ENCODE measurements at regions not wholly inside any gene's neighbourhood (a gene's known extent, or its start where the extent isn't known, plus 50 kb on each side); places are given as distances from the start of the nearest gene placed in this dataset.
"Not testable (repeated sequence)": the region's sequence is repeated elsewhere in the genome, so short reads cannot be mapped to it uniquely, and the experiment has no call there.

GRCh38 chr5:7078101-7078500 lies 317.8 kb upstream of the ADCY2 start:
- DNase-seq: no peak

GRCh38 chr5:7078901-7079300 lies 317.0 kb upstream of the ADCY2 start:
- DNase-seq: peak in 2 of 58 donors; percentile 3 to 9

DNA sequence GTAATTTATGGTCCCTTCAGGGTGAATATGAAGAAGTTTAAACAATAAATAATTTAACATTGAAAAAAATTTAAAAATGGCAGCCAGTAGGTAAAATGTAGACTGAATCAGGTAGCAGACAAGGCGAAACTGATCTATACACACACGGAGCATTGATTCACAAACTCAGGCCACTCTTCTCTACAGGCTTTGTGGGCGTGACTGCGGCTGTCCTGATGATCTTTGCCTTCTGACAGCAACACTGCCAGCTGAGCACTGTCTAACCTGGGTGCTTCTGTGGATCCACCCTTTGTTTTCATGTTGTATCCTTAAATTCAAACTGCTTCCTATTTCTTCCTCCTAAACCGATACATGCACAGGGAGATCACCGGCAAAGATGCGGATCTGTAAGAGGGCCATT lies 315.4 kb upstream of the ADCY2 start:
- no peak for DNase-seq

DNA sequence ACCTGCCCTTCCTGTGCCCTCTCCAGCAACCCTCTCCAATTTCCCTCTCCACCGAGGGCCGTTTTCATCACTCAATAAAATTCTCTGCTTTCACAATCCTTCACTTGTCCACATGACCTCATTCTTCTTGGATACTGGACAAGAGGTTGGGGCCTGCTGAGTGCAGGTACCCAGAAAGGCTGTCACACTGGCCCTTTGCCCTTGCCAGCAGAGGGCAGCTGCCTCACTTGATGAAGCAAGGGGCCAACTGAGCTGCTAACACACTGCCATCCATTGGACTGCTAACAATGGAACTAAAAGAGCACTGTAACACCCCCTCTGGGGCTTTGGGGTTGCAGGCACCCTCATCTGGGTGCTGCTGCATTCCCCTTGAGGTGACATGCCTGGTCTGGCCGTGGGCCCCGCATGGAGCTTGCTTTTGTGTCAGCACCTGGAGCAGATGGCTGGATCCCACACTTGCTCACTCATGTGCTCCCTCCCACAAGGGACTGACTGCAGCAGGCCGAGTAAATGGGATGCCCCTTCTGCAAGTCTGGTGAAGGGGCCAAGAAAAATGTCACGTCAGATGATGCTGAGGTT lies 308.1 kb upstream of the ADCY2 start:
- DNase-seq: no peak

- DNase-seq: no peak
Observed at GRCh38 chr5:7088849-7089248, 307.1 kb upstream of the ADCY2 start.

DNA sequence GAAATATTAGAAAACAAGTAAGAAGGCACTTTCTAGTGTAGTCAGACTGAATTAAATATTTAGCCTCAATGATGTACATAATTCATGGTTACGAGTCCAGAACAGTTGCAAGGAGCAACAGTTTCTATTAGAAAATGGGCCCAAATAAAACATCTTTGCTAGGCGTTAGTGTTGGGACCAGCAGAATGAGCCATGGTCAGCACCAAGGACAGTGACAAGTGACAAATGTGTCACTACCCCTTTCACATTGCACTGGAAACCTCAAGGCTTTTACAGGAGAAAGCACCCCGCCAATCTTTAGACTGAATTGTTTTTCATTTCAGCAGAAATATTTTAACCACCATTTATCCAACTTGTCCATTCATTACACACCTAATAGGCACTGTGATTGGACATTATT lies 301.3 kb upstream of the ADCY2 start:
- DNase-seq: no peak

DNA sequence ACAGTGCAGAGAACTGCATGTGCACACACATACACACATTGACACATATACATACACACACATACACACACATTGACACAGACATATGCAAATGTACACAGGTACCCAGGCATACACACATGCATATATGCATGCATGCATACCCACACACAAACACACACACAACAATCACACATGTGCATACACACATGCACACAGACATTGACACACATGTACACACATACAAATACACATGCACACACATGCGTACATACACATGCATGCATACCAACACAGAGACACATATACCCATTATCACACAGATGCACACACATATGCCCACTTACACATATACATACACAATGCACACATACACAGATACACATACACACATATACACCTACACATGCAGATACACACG lies 299.6 kb upstream of the ADCY2 start:
- no peak for DNase-seq

- no peak for DNase-seq
Observed at GRCh38 chr5:7105358-7105757, 290.6 kb upstream of the ADCY2 start.

GRCh38 chr5:7117961-7118360 lies 278.0 kb upstream of the ADCY2 start:
- no peak for DNase-seq

- no peak for DNase-seq
Observed at GRCh38 chr5:7131680-7132079, 264.3 kb upstream of the ADCY2 start.

GRCh38 chr5:7146886-7147285 lies 249.1 kb upstream of the ADCY2 start:
- DNase-seq: no peak

- no peak for DNase-seq
Observed at GRCh38 chr5:7157083-7157482, 238.9 kb upstream of the ADCY2 start.

- DNase-seq: no peak
Observed at GRCh38 chr5:7169240-7169878, 226.6 kb upstream of the ADCY2 start.

GRCh38 chr5:7170785-7171184 lies 225.2 kb upstream of the ADCY2 start:
- DNase-seq: not testable (repeated sequence)

DNA sequence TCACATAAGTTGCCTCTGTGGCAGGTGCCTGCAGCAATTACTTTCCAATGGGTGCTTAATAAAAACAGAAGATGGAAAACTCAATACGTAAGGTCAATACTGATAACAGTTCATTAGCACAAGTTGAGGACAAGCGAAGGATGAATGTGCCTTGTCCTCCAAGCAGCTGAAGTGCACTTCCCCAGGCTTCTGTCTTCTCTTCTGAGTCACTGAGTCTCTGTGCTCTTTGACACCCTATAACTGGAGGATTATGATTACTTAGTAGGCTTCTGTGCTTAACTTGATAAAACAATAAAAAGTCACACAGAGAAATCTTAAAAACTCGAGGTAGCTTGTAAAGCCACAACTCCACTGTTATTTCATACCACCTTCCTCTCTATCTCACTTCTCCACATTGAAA lies 216.6 kb upstream of the ADCY2 start:
- no peak for DNase-seq

DNA sequence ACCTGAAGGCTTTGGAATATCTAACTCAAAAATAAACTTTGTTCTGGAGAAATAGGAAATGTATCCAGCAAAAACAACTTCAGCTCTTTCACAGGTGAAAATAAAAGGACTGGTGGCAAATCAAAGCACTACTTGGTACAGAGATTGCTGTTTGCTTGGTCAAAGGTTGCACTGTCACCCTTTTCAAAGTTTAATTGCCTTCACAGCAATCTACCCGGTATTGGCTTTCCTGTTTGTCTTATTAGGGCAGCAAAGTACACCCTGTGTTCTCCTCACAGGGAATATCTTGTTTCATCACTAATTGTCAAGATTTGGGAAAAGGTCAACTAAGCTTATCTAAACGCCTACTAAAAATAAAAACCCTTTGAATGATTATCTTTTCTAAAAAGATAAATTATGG lies 214.1 kb upstream of the ADCY2 start:
- DNase-seq: no peak

GRCh38 chr5:7185742-7186141 lies 210.2 kb upstream of the ADCY2 start:
- no peak for DNase-seq

GRCh38 chr5:7186818-7187217 lies 209.1 kb upstream of the ADCY2 start:
- no peak for DNase-seq

- DNase-seq: no peak
Observed at GRCh38 chr5:7190712-7191250, 205.2 kb upstream of the ADCY2 start.

DNA sequence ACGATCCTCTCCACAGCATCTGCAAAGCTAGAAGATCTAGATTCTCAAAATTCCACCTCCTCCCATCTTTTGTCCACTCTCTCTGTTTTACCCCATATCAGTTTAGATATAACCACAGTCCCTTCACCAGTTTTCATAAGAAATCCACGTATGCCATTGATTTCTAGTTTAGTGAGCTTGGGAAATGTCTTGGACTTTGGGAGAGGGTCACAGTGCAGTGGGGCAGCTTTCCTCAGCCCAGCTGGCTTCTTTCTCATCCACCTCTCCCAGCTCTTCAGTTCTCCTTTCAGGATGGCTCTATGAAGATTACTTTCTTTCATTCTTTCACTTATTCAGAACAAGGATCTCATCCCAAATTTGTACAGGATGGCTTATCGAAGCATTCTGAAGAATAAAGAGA lies 203.9 kb upstream of the ADCY2 start:
- no peak for DNase-seq

DNA sequence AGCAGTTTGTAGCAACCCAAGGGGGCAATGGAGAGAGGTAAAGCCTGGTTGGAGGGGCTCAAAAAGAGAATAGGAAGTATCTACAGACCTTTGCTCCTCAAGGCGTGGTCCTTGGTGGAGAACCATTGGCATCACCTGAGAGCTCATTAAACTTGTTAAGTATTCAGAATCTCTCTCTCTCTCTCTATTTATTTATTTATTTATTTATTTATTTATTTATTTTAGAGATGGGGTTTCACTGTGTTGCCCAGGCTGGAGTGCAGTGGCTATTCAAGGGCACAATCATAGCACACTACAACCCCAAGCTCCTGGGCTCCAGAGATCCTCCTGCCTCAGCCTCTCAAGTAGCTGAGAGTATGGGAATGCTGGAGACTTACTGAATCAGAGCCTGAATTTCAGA lies 193.1 kb upstream of the ADCY2 start:
- DNase-seq: no peak

DNA sequence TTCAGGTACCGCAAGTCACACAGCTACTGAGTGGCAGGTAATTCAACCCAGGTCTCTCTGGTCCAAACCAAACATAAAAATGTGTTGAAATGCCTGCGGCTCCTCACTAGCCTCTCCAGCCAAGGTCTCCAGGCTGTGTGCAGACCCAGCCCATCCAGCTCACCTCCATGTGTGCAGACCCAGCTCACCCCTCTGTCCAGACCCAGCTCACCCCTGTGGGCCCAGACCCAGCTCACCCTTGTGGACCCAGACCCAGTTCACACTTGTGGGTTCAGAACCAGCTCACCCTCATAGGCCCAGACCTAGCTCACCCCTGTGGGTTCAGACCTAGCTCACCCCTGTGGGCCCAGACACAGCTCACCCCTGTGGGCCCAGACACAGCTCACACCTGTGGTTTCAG lies 188.0 kb upstream of the ADCY2 start:
- no peak for DNase-seq

DNA sequence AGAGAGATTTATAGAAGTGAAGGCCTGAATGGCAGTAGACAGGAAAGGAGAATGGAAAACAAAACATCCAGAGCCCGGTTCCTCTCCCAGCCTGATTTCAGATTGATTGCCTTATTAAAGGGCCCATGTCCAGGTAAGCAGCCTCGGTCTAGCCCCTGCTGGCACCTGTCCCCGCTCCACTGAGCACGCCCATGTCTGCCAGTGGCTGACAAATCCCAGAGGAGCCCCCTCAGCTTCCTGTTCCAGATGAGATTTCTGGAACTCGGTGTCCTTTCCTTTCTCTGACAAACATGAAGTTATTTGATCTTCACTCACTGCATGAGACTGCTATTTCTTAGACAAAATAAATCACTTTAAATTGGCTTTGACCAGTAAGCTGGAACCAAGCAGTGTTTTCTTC lies 187.0 kb upstream of the ADCY2 start:
- DNase-seq: no peak

- DNase-seq: no peak
Observed at GRCh38 chr5:7209658-7210057, 186.3 kb upstream of the ADCY2 start.

Measured in anterior cingulate cortex (tissue), 58 donors.